ENCODE measurements at regions not wholly inside any gene's neighbourhood (a gene's known extent, or its start where the extent isn't known, plus 50 kb on each side); places are given as distances from the start of the nearest gene placed in this dataset.

DNA sequence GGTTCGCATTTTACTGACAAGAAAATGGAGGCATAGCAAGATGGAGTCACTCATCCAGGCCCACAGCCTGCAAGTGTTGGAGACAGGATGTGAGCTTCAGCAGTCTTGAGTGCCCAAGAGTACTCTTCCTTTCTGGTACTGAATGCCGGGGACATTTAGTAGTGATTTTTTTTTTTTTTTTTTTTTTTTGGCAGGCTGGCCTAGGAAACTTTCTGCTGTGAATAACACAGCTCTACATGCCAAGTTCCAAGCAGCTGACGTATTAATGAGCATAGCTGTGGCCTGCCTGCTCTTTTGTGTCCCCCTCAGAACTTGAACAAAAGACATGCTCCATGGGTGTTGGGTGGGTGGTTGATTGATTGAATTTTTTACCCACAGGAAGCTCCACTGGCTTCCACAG, 195.5 kb upstream of the CADM1 start:
- ChIA-PET CTCF (interaction anchor here (0.6 kb wide), 1 partner anchor 273 kb away, joined by 3 read pairs; no protein-coding TSS in a partner anchor), POLR2A (ENCODE audit: low non-redundant PET) (interaction anchor here (0.7 kb wide), 1 partner anchor 8 kb away, joined by 4 read pairs; no protein-coding TSS in a partner anchor)
- DNase-seq (ENCODE audit: low spot score): no peak
- H3K27ac ChIP-seq: no peak overlapping the region
- TF ChIP-seq, protein P1, sequence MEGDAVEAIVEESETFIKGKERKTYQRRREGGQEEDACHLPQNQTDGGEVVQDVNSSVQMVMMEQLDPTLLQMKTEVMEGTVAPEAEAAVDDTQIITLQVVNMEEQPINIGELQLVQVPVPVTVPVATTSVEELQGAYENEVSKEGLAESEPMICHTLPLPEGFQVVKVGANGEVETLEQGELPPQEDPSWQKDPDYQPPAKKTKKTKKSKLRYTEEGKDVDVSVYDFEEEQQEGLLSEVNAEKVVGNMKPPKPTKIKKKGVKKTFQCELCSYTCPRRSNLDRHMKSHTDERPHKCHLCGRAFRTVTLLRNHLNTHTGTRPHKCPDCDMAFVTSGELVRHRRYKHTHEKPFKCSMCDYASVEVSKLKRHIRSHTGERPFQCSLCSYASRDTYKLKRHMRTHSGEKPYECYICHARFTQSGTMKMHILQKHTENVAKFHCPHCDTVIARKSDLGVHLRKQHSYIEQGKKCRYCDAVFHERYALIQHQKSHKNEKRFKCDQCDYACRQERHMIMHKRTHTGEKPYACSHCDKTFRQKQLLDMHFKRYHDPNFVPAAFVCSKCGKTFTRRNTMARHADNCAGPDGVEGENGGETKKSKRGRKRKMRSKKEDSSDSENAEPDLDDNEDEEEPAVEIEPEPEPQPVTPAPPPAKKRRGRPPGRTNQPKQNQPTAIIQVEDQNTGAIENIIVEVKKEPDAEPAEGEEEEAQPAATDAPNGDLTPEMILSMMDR (conservative IDR thresholded peaks at IDR 0.05; ENCODE audit: low read depth): no peak

DNA sequence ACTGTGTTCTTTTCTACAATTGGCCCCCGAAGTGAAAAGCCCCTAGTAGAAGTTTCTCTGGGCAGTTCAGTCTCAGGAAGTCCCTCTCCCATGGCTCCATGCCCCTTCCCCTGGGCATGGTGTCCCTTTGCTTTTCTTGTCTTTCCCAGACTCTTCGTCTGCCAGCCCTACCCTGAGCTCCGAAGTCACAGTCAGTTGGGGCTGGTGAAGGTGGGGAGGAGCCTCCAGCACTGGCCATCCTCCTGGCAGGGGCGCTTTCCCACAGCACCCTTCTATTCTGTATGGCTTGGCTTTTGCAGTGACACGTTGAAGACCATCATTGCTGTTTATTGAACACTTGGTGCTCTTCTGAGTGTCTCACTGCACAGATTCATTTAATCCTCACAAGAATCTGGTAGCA, 195.1 kb upstream of the CADM1 start:
- H3K27ac ChIP-seq: no peak overlapping the region
- CTCF ChIA-PET: no interaction called here
- DNase-seq (ENCODE audit: low spot score): no peak
- TF ChIP-seq, protein P1 (conservative IDR thresholded peaks at IDR 0.05; ENCODE audit: low read depth): no peak
- POLR2A ChIA-PET (ENCODE audit: low non-redundant PET): no interaction called here

DNA sequence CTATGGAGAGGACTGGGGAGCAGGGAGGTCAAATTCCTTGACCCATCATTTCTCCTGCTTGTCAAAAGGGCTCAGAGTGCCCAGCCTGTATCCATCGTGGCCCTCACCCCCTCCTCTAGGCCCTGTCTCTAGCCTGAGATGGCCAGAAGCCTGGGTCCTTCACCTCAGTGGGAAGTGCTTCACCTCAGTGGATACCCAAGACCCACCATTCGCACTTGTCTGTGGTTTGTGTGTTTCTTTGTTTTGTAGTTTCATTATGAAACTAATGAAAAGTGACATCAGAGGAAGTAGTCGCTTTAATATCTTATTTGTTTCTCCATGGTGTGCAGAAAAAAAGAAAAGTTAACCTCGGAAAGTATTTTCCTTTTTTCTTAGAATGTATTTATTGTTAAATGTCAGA, 194.0 kb upstream of the CADM1 start:
- ChIA-PET POLR2A (ENCODE audit: low non-redundant PET) (no interaction called here), CTCF (no interaction called here)
- TF ChIP-seq, protein P1 (conservative IDR thresholded peaks at IDR 0.05; ENCODE audit: low read depth): no peak
- H3K27ac ChIP-seq: no peak overlapping the region
- no peak for DNase-seq (ENCODE audit: low spot score)

DNA sequence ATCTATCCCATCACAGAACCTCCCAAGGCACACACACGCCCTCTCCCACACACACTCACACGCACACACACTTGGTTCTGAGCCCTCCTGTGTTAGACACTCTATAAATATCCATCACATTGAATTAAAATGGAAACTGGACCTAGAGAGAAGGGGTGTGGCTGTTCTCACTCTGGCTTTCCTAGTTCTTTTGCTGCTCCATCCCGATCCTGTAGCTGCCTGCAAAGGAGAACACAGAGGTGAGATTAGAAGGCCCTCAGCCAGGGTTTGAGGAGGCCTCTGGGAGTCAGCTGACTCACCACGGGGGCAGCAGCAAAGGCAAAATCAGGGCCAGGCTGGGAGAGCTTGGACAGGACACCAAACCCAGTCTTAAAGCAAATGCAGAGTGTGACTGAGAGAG, 192.3 kb upstream of the CADM1 start:
- DNase-seq (ENCODE audit: low spot score): no peak
- TF ChIP-seq, protein P1 (conservative IDR thresholded peaks at IDR 0.05; ENCODE audit: low read depth): no peak
- H3K27ac ChIP-seq: no peak overlapping the region
- POLR2A ChIA-PET (ENCODE audit: low non-redundant PET): no interaction called here
- CTCF ChIA-PET: no interaction called here

DNA sequence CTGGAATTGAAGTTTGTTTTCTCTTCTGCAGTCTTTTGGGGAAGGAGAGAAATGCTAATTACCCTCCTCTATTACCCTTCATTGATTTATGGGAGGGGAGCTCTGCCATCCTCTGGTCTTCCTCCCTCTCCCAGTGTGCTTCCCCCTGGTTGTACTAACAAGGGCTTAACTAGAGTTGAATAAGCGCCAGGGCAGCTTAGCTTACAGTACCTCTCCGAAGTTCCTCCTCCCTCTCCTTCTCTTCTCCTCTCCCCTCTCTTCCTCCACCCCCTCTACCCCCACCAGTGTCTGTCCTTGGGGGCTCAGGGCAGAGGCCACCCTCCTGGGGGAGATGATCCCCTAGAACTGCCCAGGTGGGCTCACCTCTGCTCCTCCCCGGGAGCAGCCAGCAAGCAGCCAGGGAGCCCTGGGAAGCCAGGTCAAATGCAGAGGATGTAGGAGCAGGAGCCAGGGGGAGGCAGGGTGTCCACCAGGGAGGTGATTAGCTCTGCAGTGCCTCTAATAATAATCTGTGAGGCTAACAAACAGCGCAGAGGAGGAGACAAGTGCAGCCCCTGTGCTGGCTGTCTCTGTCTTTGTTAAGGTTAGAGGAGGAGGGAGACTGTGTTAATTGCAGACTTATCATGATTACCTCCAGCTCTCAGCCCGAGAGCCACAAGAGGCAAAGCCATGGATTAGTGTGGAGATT, 191.6 kb upstream of the CADM1 start:
- DNase-seq (ENCODE audit: low spot score): no peak
- no peak overlapping the region for H3K27ac ChIP-seq
- CTCF ChIA-PET: no interaction called here
- TF ChIP-seq, protein P1 (conservative IDR thresholded peaks at IDR 0.05; ENCODE audit: low read depth): no peak
- POLR2A ChIA-PET (ENCODE audit: low non-redundant PET): no interaction called here

DNA sequence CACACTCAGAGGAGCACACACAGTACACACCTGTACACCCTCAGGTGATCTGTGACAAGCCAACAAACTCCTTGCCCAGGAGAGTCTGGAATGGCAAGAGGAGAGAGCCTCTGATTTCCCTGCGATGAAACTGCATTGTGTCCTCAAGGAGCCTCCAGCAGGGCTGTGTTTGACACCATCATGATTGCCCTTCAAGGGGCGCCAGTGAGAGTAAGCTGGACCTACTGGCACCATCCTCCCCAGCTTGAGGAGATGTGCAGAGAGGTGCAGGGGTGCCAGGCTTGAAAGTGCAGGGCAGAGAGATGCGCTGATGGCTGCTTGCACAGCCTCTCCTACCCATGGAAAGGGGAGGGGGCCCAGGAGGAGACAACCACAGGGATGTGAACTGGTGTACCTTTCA, 188.8 kb upstream of the CADM1 start:
- ChIA-PET POLR2A (ENCODE audit: low non-redundant PET) (no interaction called here), CTCF (no interaction called here)
- H3K27ac ChIP-seq: no peak overlapping the region
- no peak for DNase-seq (ENCODE audit: low spot score)
- TF ChIP-seq, protein P1 (conservative IDR thresholded peaks at IDR 0.05; ENCODE audit: low read depth): no peak
